OCI-LY7 (cell line): ENCODE measurements at regions not wholly inside any gene's neighbourhood (a gene's known extent, or its start where the extent isn't known, plus 50 kb on each side); places are given as distances from the start of the nearest gene placed in this dataset.
"Not testable (repeated sequence)": the region's sequence is repeated elsewhere in the genome, so short reads cannot be mapped to it uniquely, and the experiment has no call there.

Experiments used
- CTCF ChIP-seq: fragments of 200-600 bp; sonication (generic); conservative IDR thresholded peaks from 2 replicates; pipeline ENCODE4 v1.5.1; 2014; ENCODE audit warnings: mild to moderate bottlenecking, antibody characterized with exemption, low read length, moderate library complexity, mixed read lengths
- EZH2phosphoT487 ChIP-seq: fragments of 200-600 bp; sonication (generic); IDR thresholded peaks from 2 replicates; pipeline ENCODE4 v1.6.1; 2018; ENCODE audit warnings: low read depth, borderline replicate concordance, mild to moderate bottlenecking, mixed run types, antibody characterized with exemption, low read length, moderate library complexity, mixed read lengths

GRCh38 chr7:140254976-140255375, 78.2 kb upstream of the KDM7A start:
- TF ChIP-seq CTCF, EZH2phosphoT487: not testable (repeated sequence)
